DND-41 (cell line): ENCODE measurements at regions not wholly inside any gene's neighbourhood (a gene's known extent, or its start where the extent isn't known, plus 50 kb on each side); places are given as distances from the start of the nearest gene placed in this dataset.

Experiments
- ATAC-seq: fragments of 200-7000 bp; cut with Tn5 transposase; 3 replicates; pipeline ENCODE4 v1.9.1; 2021; ENCODE audit warnings: low read depth; ENCODE audit not compliant: insufficient read depth
- DNase-seq: peaks from one replicate; pipeline ENCODE4 v3.0.0-alpha.2; 2020
- H2AFZ ChIP-seq: 2 replicates; pipeline ENCODE4 v1.6.0; 2012; ENCODE audit warnings: low read depth, low read length
- H3K27ac ChIP-seq: 2 replicates; pipeline ENCODE4 v1.5.1; 2012; ENCODE audit warnings: low read length, inconsistent platforms
- H3K27me3 ChIP-seq: fragments of 200-600 bp; sonication (generic); 2 replicates; pipeline ENCODE4 v1.6.0; 2012; ENCODE audit warnings: low read length, mild to moderate bottlenecking, inconsistent platforms; ENCODE audit not compliant: insufficient read depth, poor library complexity
- H3K36me3 ChIP-seq: 2 replicates; pipeline ENCODE4 v1.5.1; 2012; ENCODE audit warnings: low read length, inconsistent platforms; ENCODE audit not compliant: insufficient read depth
- H3K4me1 ChIP-seq: 2 replicates; pipeline ENCODE4 v1.5.1; 2012; ENCODE audit warnings: mild to moderate bottlenecking, low read length; ENCODE audit not compliant: insufficient read depth
- H3K4me2 ChIP-seq: 2 replicates; pipeline ENCODE4 v1.6.0; 2012; ENCODE audit warnings: mild to moderate bottlenecking, moderate library complexity, low read length, inconsistent platforms; ENCODE audit not compliant: insufficient read depth
- H3K4me3 ChIP-seq, 2 experiments: fragments of 200-600 bp in 1 of 2; shearing (Covaris generic) in 1 of 2; 2 replicates each; pipeline ENCODE4 v1.5.1; 2012 to 2016; ENCODE audit warnings: inconsistent platforms in 2 of 2, low read length in 2 of 2, mild to moderate bottlenecking in 2 of 2, low read depth in 1 of 2, moderate library complexity in 1 of 2
- H3K79me2 ChIP-seq: 2 replicates; pipeline ENCODE4 v1.6.0; 2012; ENCODE audit warnings: low read length, inconsistent platforms; ENCODE audit not compliant: insufficient read depth
- H3K9ac ChIP-seq: 2 replicates; pipeline ENCODE4 v1.6.0; 2012; ENCODE audit warnings: low read depth, mild to moderate bottlenecking, inconsistent platforms, low read length, moderate library complexity
- H3K9me3 ChIP-seq: 2 replicates; pipeline ENCODE4 v1.5.1; 2012; ENCODE audit warnings: low read length, moderate library complexity, mild to moderate bottlenecking, inconsistent platforms; ENCODE audit not compliant: insufficient read depth, severe bottlenecking
- H4K20me1 ChIP-seq: 2 replicates; pipeline ENCODE4 v1.6.0; 2012; ENCODE audit warnings: low read length; ENCODE audit not compliant: insufficient read depth
- CTCF ChIP-seq: IDR thresholded peaks from 2 replicates; pipeline ENCODE4 v1.5.1; 2012; ENCODE audit warnings: borderline replicate concordance, low read length, moderate library complexity, mild to moderate bottlenecking; ENCODE audit not compliant: poor library complexity, severe bottlenecking; ENCODE audit errors: extremely low read depth
- EZH2 ChIP-seq: IDR thresholded peaks from 3 replicates; pipeline ENCODE4 v1.6.1; 2012; ENCODE audit warnings: borderline replicate concordance, low read depth, mild to moderate bottlenecking, moderate library complexity, low read length, inconsistent platforms; ENCODE audit not compliant: severe bottlenecking

DNA sequence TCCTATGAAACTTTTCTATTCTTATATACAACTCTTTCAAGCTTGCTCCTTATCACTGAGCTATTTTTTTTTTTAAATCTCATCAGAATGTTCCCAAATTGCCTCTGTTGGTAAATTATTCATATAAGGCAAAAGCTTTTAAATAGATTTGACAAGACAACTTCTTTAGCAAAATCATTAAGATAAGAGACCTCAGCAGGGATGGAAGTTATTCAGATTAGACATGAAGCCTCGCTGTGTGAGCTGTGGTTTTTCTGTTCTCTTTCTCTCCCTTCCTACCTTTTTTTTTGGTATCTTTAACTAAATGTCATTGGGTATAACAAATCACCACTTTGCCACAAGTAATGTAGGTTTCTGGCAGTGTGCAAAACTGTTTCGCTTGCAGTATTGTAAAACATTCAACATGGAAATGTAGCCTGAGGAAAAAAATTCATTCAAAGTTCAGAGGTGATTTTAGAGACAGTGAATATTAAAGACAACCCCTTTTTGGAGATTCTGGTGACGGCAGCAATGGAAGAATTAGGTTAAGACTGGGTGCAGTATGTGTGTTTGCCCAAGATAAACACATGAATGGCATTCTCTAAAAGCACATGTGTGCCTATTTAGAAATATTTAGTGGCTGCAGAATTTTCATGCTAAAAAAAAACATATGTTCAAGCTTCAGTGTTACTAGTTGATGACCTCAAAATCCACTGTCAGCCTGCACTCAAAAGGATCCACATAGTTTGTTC, 467.1 kb downstream of the ZNF608 start:
- no peak for TF ChIP-seq CTCF
- TF ChIP-seq EZH2, result no peak
- H3K27ac ChIP-seq, result no peak overlapping the region
- H4K20me1 ChIP-seq, result no peaks in the 10 kb centered on the region
- peaks cover 12% of the 10 kb centered on the region; the same call in 1 of the 2 replicates for H3K4me1 ChIP-seq
- no peak overlapping the region for H2AFZ ChIP-seq
- DNase-seq, result no peak
- no peak overlapping the region for H3K4me2 ChIP-seq
- H3K9me3 ChIP-seq, result no peaks in the 10 kb centered on the region
- ATAC-seq, result no peak
- H3K36me3 ChIP-seq, result no peaks in the 10 kb centered on the region
- no peak overlapping the region for H3K4me3 ChIP-seq
- H3K79me2 ChIP-seq, result no peaks in the 10 kb centered on the region
- H3K9ac ChIP-seq, result no peak overlapping the region
- H3K27me3 ChIP-seq, result no peaks in the 10 kb centered on the region

DNA sequence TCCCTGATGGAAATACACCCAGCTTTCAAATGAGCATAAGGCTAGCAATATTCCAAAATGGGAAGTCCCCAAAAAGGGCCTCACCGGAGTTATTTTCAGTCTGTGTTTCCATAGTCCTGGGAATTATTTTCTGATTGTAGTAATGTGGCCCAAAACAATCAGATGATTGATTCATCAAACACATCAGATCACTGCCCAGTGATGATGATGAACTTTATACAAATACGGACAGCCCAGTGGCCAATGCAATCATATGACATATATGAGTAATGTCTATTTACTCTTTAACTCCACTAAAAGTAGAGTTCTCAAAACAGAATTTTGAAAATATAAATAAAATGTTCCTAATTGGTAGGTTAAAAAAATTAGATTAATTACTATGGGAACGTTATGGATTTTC, 467.8 kb downstream of the ZNF608 start:
- Histone ChIP-seq H3K36me3 (no peaks in the 10 kb centered on the region), H2AFZ (no peak overlapping the region), H3K4me3 (no peak overlapping the region), H3K79me2 (no peaks in the 10 kb centered on the region), H3K27me3 (no peaks in the 10 kb centered on the region), H3K9me3 (no peaks in the 10 kb centered on the region), H4K20me1 (no peaks in the 10 kb centered on the region), H3K9ac (no peak overlapping the region), H3K27ac (no peak overlapping the region), H3K4me1 (peaks cover 12% of the 10 kb centered on the region; the same call in 1 of the 2 replicates), H3K4me2 (no peak overlapping the region)
- TF ChIP-seq EZH2, result no peak
- no peak for DNase-seq
- ATAC-seq, result no peak

DNA sequence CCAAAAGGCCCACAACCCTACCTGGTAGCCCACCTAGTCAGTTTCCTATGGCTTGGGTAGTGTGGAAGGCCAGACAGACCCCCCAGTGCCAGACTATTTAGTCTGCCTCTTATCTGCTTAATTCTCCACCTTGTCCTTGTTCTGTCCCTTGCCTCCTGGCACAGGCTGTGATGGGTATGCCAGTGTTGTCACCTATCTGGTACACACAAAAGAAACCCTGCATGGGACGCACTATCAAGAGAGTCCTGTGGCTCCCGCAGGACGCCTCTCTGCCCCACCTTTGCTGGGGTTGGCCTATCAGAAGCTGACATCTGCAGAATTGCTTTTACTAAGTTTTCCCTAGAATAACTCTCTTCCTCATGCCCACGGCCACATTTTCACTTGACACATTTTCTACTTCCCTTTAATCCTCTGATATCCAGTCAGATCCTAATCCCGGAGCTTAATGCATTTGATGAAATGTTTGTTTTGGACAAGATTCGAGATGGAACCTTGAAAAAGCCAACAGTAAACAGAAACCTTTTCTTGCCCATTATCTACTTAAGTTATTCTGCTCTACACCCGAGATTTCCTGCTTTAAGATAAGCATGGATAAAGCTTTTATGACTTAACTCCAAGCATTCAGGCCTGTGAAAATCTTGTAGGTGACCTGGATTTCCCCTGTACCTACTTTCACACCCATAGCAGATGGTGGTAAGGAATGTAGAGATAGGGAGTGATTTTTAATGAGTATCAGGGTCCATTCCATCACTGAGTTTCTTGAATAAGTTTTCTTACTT, 468.5 kb downstream of the ZNF608 start:
- TF ChIP-seq EZH2 (no peak), CTCF (no peak)
- H3K9ac ChIP-seq, result no peak overlapping the region
- no peak overlapping the region for H3K27ac ChIP-seq
- H4K20me1 ChIP-seq, result no peaks in the 10 kb centered on the region
- H3K27me3 ChIP-seq, result no peaks in the 10 kb centered on the region
- H3K4me1 ChIP-seq, result peaks cover 12% of the 10 kb centered on the region; the same call in 1 of the 2 replicates
- H3K4me3 ChIP-seq, result no peak overlapping the region
- no peaks in the 10 kb centered on the region for H3K36me3 ChIP-seq
- no peak overlapping the region for H3K4me2 ChIP-seq
- DNase-seq (no peak), ATAC-seq (no peak)
- no peaks in the 10 kb centered on the region for H3K79me2 ChIP-seq
- no peaks in the 10 kb centered on the region for H3K9me3 ChIP-seq
- H2AFZ ChIP-seq, result no peak overlapping the region

DNA sequence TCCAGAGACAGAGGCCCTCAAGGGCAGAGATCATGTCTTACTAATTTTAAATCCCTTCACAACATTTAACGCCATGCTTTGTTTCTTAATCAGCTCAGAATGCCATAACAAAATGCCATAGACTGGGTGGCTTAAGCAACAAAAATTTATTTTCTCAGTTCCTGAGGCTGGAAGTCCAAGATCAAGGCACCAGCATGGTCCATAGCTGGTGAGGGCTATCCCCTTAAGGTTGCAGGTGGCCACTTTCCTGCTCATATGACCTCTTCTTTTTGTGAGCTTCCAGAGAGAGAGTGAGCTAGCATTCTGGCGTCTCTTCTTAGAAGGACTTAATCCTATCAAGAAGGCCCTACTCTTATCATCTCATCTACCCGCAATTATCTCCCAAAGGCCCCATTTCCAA, 470.3 kb downstream of the ZNF608 start:
- no peak for TF ChIP-seq EZH2

More for the DNA sequence above, 470.3 kb downstream of the ZNF608 start:
- Histone ChIP-seq H3K27ac (no peak overlapping the region), H4K20me1 (no peaks in the 10 kb centered on the region), H3K4me3 (no peak overlapping the region), H3K36me3 (no peaks in the 10 kb centered on the region), H3K4me1 (peaks cover 12% of the 10 kb centered on the region; the same call in 1 of the 2 replicates), H3K79me2 (no peaks in the 10 kb centered on the region), H3K9ac (no peak overlapping the region), H2AFZ (no peak overlapping the region), H3K9me3 (no peaks in the 10 kb centered on the region), H3K27me3 (no peaks in the 10 kb centered on the region), H3K4me2 (no peak overlapping the region)
- ATAC-seq, result no peak
- DNase-seq, result no peak
